HCT116 (cell line): ENCODE measurements at regions not wholly inside any gene's neighbourhood (a gene's known extent, or its start where the extent isn't known, plus 50 kb on each side); places are given as distances from the start of the nearest gene placed in this dataset.

Experiments
- ATF3 ChIP-seq: IDR thresholded peaks from 2 replicates; pipeline ENCODE4 v1.6.1; 2012
- CEBPB ChIP-seq: IDR thresholded peaks from 2 replicates; pipeline ENCODE4 v1.6.1; 2012; ENCODE audit warnings: low read depth
- CTCF ChIP-seq, 3 experiments: fragments of 200-600 bp in 1 of 3; sonication (generic) in 1 of 3; IDR thresholded peaks in 2 of 3; conservative IDR thresholded peaks in 1 of 3; 2 replicates each; pipeline ENCODE4 v1.5.1; 2012 to 2017; ENCODE audit warnings: low read depth in 2 of 3, low read length in 2 of 3, antibody characterized with exemption in 1 of 3, borderline replicate concordance in 1 of 3, control low read depth in 1 of 3, mild to moderate bottlenecking in 1 of 3, mixed read lengths in 1 of 3, mixed run types in 1 of 3, moderate library complexity in 1 of 3; ENCODE audit not compliant: insufficient read depth in 1 of 3
- EZH2 ChIP-seq: fragments of 200-600 bp; sonication (generic); IDR thresholded peaks from 2 replicates; pipeline ENCODE4 v1.6.1; 2017; ENCODE audit warnings: antibody characterized with exemption, mixed run types
- POLR2A ChIP-seq: IDR thresholded peaks from 2 replicates; pipeline ENCODE4 v1.7.0; 2011; ENCODE audit warnings: borderline replicate concordance; ENCODE audit not compliant: insufficient read depth, insufficient read length; ENCODE audit errors: extremely low read depth
- POLR2AphosphoS5 ChIP-seq: IDR thresholded peaks from 2 replicates; pipeline ENCODE4 v1.6.1; 2011; ENCODE audit warnings: mild to moderate bottlenecking, low read depth, low read length, moderate library complexity
- REST ChIP-seq: IDR thresholded peaks from 2 replicates; pipeline ENCODE4 v1.6.1; 2012; ENCODE audit warnings: low read depth
- SRF ChIP-seq: IDR thresholded peaks from 2 replicates; pipeline ENCODE4 v1.6.1; 2012; ENCODE audit warnings: low read depth

- TF ChIP-seq REST = no peak
- TF ChIP-seq SRF = no peak
- TF ChIP-seq POLR2A = no peak
- no peak for TF ChIP-seq CTCF (IDR thresholded peaks at IDR 0.05 in 2 of 3, conservative IDR thresholded peaks at IDR 0.05 in 1 of 3; ENCODE audit: borderline replicate concordance in 1 of 3, insufficient read depth in 1 of 3, low read depth in 2 of 3, low read length in 2 of 3)
- no peak for TF ChIP-seq ATF3
- TF ChIP-seq CEBPB = no peak
- TF ChIP-seq EZH2 = no peak
- TF ChIP-seq POLR2AphosphoS5 = no peak
These were observed 115.5 kb downstream of the ZNF736 start for GRCh38 chr7:64429232-64429631.
